ENCODE measurements at regions not wholly inside any gene's neighbourhood (a gene's known extent, or its start where the extent isn't known, plus 50 kb on each side); places are given as distances from the start of the nearest gene placed in this dataset.

DNA sequence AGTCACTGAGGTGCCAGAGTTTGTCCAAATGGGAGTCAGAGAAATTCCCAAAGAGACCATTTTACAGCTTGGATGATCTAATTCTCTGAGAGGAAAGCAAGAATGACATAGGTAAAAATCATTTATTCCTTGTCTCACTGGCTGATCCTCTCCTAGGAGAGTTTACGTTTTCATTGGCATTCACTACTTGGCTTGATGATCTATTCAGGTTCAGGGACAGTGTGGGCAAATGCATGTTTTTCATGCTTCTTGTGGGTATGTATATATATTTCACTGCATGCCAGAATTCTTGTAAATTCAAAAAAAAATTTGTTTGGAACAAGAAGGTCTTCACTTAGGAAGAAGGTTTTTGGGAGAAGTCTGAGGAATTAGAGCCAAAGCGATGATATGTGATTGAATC, 403.4 kb upstream of the JAG1 start:
- H3K4me3 ChIP-seq: no peak overlapping the region
- 91 to 95% methylated on average over 2 of the region's 2 CpGs for WGBS, 2 donors
- peaks cover 0 to 3% (median 0%) of the 10 kb centered on the region in 11 donors for H3K9me3 ChIP-seq
- H3K27ac ChIP-seq: no peak overlapping the region
- H3K27me3 ChIP-seq: no peaks in the 10 kb centered on the region
- no peaks in the 10 kb centered on the region for H3K36me3 ChIP-seq
- DNase-seq (no peak), ATAC-seq (no peak)
- intact Hi-C loops (cut with DNase I): no loop called here
- TF ChIP-seq, protein P1, sequence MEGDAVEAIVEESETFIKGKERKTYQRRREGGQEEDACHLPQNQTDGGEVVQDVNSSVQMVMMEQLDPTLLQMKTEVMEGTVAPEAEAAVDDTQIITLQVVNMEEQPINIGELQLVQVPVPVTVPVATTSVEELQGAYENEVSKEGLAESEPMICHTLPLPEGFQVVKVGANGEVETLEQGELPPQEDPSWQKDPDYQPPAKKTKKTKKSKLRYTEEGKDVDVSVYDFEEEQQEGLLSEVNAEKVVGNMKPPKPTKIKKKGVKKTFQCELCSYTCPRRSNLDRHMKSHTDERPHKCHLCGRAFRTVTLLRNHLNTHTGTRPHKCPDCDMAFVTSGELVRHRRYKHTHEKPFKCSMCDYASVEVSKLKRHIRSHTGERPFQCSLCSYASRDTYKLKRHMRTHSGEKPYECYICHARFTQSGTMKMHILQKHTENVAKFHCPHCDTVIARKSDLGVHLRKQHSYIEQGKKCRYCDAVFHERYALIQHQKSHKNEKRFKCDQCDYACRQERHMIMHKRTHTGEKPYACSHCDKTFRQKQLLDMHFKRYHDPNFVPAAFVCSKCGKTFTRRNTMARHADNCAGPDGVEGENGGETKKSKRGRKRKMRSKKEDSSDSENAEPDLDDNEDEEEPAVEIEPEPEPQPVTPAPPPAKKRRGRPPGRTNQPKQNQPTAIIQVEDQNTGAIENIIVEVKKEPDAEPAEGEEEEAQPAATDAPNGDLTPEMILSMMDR (IDR thresholded peaks at IDR 0.05): no peak
- H3K4me1 ChIP-seq: peaks cover 0 to 17% (median 7%) of the 10 kb centered on the region in 9 donors

DNA sequence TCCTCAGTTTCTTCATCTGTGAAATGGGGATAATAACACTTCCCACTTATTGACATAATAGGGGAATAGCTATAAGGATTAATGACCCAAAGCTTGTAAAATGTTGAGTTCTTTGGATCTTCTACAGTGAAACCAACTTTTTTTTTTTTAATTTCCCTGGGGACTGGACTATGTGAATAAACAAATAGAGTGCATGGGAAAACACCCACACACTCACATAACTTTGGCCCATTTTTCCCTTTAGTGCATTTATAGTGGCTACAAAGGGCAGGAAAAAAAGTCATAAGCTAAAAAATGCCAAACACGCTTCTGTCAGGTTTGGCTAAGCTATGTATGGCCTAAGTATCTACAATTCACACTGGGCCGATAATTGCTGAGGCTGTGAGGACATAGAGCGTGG, 406.2 kb upstream of the JAG1 start:
- H3K4me1 ChIP-seq: peaks cover 0 to 17% (median 7%) of the 10 kb centered on the region in 9 donors
- H3K36me3 ChIP-seq: no peaks in the 10 kb centered on the region
- H3K9me3 ChIP-seq: no peaks in the 10 kb centered on the region
- no peaks in the 10 kb centered on the region for H3K27me3 ChIP-seq
- TF ChIP-seq, protein P1 (IDR thresholded peaks at IDR 0.05): no peak
- intact Hi-C loops (cut with DNase I): loop anchor here in 1 of 10 donors (5.0 to 10.0 kb wide), 3 partner anchors 55 to 405 kb away; partner anchors contain the start of gene JAG1
- H3K4me3 ChIP-seq: no peak overlapping the region
- H3K27ac ChIP-seq: peak overlapping the region in 3 of 10 donors; percentile 25 to 62 (median 46)
- DNase-seq (no peak), ATAC-seq (peak in 1 of 8 donors; percentile 47)
- WGBS, 2 donors: 68 to 81% methylated on average over 3 of the region's 3 CpGs

- Histone ChIP-seq H3K27me3 (no peaks in the 10 kb centered on the region), H3K4me1 (peaks cover 0 to 17% (median 7%) of the 10 kb centered on the region in 9 donors), H3K27ac (peak overlapping the region in 3 of 10 donors; percentile 25 to 62 (median 46)), H3K9me3 (no peaks in the 10 kb centered on the region), H3K4me3 (no peak overlapping the region), H3K36me3 (no peaks in the 10 kb centered on the region)
- WGBS, 2 donors: 67 to 69% methylated on average over 8 of the region's 8 CpGs
- ATAC-seq (peak in 7 of 8 donors; percentile 17 to 88 (median 58)), DNase-seq (peak in 1 of 2 donors; percentile 11)
- TF ChIP-seq, protein P1 (IDR thresholded peaks at IDR 0.05): no peak
- intact Hi-C loops (cut with DNase I): loop anchor here in 1 of 10 donors (5.0 to 10.0 kb wide), 3 partner anchors 56 to 406 kb away; partner anchors contain the start of gene JAG1
Measured at GRCh38 chr20:11080781-11081377, 407.1 kb upstream of the JAG1 start.

DNA sequence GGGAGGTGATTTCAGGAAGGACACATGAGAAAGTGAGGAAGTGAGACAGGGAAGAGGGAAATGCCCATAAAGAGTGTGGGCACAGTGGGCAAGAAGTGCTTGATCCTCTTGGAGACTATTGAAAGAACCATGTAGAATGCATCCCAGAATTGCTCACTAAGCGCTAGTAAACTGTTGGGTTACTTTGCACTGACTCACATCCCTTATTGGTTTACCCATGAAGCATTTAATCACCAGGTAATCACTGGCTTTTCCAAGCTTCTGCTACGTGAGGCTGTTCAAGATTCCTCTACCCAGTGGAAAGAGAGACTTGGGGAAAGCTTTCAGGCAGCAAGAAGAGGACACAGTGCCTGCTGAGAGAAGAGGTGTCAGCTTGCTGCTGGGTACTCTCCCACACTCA, 410.0 kb upstream of the JAG1 start:
- ATAC-seq: no peak
- Histone ChIP-seq H3K4me1 (peaks cover 0 to 17% (median 7%) of the 10 kb centered on the region in 9 donors), H3K9me3 (peaks cover 0 to 5% (median 0%) of the 10 kb centered on the region in 11 donors), H3K27me3 (no peaks in the 10 kb centered on the region), H3K27ac (no peak overlapping the region), H3K36me3 (no peaks in the 10 kb centered on the region), H3K4me3 (no peak overlapping the region)
- WGBS, 2 donors: 68 to 96% methylated on average over 2 of the region's 2 CpGs
- no peak for DNase-seq
- TF ChIP-seq, protein P1 (IDR thresholded peaks at IDR 0.05): no peak
- intact Hi-C loops (cut with DNase I): loop anchor here in 1 of 10 donors (5.0 to 10.0 kb wide), 3 partner anchors 59 to 409 kb away; partner anchors contain the start of gene JAG1
